OCI-LY1 (cell line): ENCODE measurements at regions not wholly inside any gene's neighbourhood (a gene's known extent, or its start where the extent isn't known, plus 50 kb on each side); places are given as distances from the start of the nearest gene placed in this dataset.

Experiments used
- CTCF ChIP-seq: fragments of 200-600 bp; sonication (generic), shearing (Covaris generic); IDR thresholded peaks from 2 replicates; pipeline ENCODE4 v1.5.1; 2017; ENCODE audit warnings: mild to moderate bottlenecking, antibody characterized with exemption, low read length, moderate library complexity, mixed read lengths
- EZH2 ChIP-seq: fragments of 200-600 bp; sonication (generic), shearing (Covaris generic); IDR thresholded peaks from 2 replicates; pipeline ENCODE4 v1.8.0; 2017; ENCODE audit warnings: borderline replicate concordance, mixed run types, mild to moderate bottlenecking, antibody characterized with exemption, low read length, moderate library complexity, mixed read lengths

- TF ChIP-seq CTCF (no peak), EZH2 (no peak)
Observed at GRCh38 chr14:95415993-95416392, 96.3 kb upstream of the CLMN start.
